ENCODE measurements at regions not wholly inside any gene's neighbourhood (a gene's known extent, or its start where the extent isn't known, plus 50 kb on each side); places are given as distances from the start of the nearest gene placed in this dataset.

DNA sequence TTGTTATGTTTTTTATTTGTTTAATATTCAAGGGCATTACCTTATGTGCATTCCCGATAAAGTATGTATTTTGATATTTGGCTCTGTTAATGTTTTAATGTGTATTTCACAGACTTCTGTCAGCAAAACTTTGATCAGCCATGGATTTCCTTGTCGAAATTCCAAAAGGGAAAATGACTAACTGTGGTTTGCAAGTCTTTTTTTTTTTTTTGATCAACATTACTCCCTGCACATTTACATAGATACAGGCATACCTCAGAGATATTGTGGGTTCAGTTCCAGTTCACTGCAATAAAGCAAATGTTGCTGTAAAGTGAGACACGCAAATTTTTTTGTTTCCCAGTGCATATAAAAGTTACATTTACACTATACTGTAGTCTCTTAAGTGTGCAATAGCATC lies 351.9 kb downstream of the CXCL12 start:
- Histone ChIP-seq H3K27ac (ENCODE audit: low read depth in 1 of 2, low read length in 2 of 2) (no peak overlapping the region), H2AFZ (ENCODE audit: insufficient read depth, low read depth, low read length, poor library complexity, severe bottlenecking) (no peak overlapping the region), H3K27me3 (ENCODE audit: control insufficient read depth in 2 of 2, insufficient read depth in 2 of 2, low read length in 2 of 2) (no peaks in the 10 kb centered on the region), H3K9me3 (replicated peaks in 1 of 2; ENCODE audit: control insufficient read depth in 1 of 2, insufficient read depth in 1 of 2, low read length in 2 of 2) (no peaks in the 10 kb centered on the region), H4K20me1 (ENCODE audit: insufficient read depth, low read length) (no peaks in the 10 kb centered on the region), H3K4me1 (ENCODE audit: control insufficient read depth in 1 of 2, insufficient read depth in 2 of 2, low read length in 2 of 2) (no peaks in the 10 kb centered on the region), H3K4me3 (replicated peaks in 1 of 3; ENCODE audit: low read depth in 2 of 3, low read length in 3 of 3) (no peak overlapping the region), H3K4me2 (replicated peaks; ENCODE audit: extremely low read depth, low read length, poor library complexity, severe bottlenecking) (no peak overlapping the region), H3K9ac (ENCODE audit: insufficient read depth, low read length, poor library complexity, severe bottlenecking) (no peak overlapping the region), H3K36me3 (replicated peaks in 1 of 2; ENCODE audit: control insufficient read depth in 1 of 2, insufficient read depth in 2 of 2, low read length in 2 of 2) (no peaks in the 10 kb centered on the region), H3K79me2 (ENCODE audit: insufficient read depth, low read length) (no peaks in the 10 kb centered on the region)
- WGBS (ENCODE audit: insufficient coverage), result no CpG with 5 or more reads among the region's 3 CpGs
- H3K4me3 Mint-ChIP-seq, result no peak overlapping the region
- H3K4me1 Mint-ChIP-seq, result no peaks in the 10 kb centered on the region
- intact Hi-C loops (cut with micrococcal nuclease), result no loop called here
- H3K36me3 Mint-ChIP-seq, result no peaks in the 10 kb centered on the region
- TF ChIP-seq, protein P1, sequence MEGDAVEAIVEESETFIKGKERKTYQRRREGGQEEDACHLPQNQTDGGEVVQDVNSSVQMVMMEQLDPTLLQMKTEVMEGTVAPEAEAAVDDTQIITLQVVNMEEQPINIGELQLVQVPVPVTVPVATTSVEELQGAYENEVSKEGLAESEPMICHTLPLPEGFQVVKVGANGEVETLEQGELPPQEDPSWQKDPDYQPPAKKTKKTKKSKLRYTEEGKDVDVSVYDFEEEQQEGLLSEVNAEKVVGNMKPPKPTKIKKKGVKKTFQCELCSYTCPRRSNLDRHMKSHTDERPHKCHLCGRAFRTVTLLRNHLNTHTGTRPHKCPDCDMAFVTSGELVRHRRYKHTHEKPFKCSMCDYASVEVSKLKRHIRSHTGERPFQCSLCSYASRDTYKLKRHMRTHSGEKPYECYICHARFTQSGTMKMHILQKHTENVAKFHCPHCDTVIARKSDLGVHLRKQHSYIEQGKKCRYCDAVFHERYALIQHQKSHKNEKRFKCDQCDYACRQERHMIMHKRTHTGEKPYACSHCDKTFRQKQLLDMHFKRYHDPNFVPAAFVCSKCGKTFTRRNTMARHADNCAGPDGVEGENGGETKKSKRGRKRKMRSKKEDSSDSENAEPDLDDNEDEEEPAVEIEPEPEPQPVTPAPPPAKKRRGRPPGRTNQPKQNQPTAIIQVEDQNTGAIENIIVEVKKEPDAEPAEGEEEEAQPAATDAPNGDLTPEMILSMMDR (IDR thresholded peaks at IDR 0.05), result no peak
- DNase-seq, result no peak
- peaks cover 5 to 16% (median 9%) of the 10 kb centered on the region in 3 donors for H3K27me3 Mint-ChIP-seq (ENCODE audit: low read depth in 3 of 3)
- H3K27ac Mint-ChIP-seq, result no peak overlapping the region
- H3K9me3 Mint-ChIP-seq, result peaks cover 0 to 1% (median 0%) of the 10 kb centered on the region in 7 donors

DNA sequence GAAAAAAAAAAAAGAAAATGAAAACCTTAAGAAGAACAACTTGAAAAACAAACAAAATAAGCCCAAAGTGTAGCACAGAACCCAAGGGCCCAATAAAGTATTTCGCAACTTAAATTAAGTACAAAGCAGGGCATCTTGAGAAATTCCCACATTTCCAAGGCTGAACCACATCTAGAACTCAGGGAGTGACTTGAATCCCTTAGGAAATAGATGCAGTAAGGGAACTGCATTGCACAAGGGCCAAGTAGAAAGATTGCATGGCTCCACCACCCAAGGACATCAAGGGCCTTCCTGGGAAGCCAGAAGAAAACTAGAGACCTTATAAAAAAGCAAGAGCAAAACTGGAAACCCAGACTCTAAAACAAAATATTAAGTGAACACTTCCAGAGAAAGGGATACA lies 352.7 kb downstream of the CXCL12 start:
- H3K4me1 Mint-ChIP-seq, result no peaks in the 10 kb centered on the region
- Histone ChIP-seq H4K20me1 (ENCODE audit: insufficient read depth, low read length) (no peaks in the 10 kb centered on the region), H3K27ac (ENCODE audit: low read depth in 1 of 2, low read length in 2 of 2) (no peak overlapping the region), H3K9me3 (replicated peaks in 1 of 2; ENCODE audit: control insufficient read depth in 1 of 2, insufficient read depth in 1 of 2, low read length in 2 of 2) (no peaks in the 10 kb centered on the region), H3K4me2 (replicated peaks; ENCODE audit: extremely low read depth, low read length, poor library complexity, severe bottlenecking) (no peak overlapping the region), H2AFZ (ENCODE audit: insufficient read depth, low read depth, low read length, poor library complexity, severe bottlenecking) (no peak overlapping the region), H3K36me3 (replicated peaks in 1 of 2; ENCODE audit: control insufficient read depth in 1 of 2, insufficient read depth in 2 of 2, low read length in 2 of 2) (no peaks in the 10 kb centered on the region), H3K4me1 (ENCODE audit: control insufficient read depth in 1 of 2, insufficient read depth in 2 of 2, low read length in 2 of 2) (no peaks in the 10 kb centered on the region), H3K9ac (ENCODE audit: insufficient read depth, low read length, poor library complexity, severe bottlenecking) (no peak overlapping the region), H3K4me3 (replicated peaks in 1 of 3; ENCODE audit: low read depth in 2 of 3, low read length in 3 of 3) (no peak overlapping the region), H3K79me2 (ENCODE audit: insufficient read depth, low read length) (no peaks in the 10 kb centered on the region), H3K27me3 (ENCODE audit: control insufficient read depth in 2 of 2, insufficient read depth in 2 of 2, low read length in 2 of 2) (no peaks in the 10 kb centered on the region)
- intact Hi-C loops (cut with micrococcal nuclease), result no loop called here
- peaks cover 5 to 16% (median 11%) of the 10 kb centered on the region in 3 donors for H3K27me3 Mint-ChIP-seq (ENCODE audit: low read depth in 3 of 3)
- no CpG with 5 or more reads among the region's 1 CpG for WGBS (ENCODE audit: insufficient coverage)
- H3K9me3 Mint-ChIP-seq, result peaks cover 0 to 1% (median 0%) of the 10 kb centered on the region in 7 donors
- H3K36me3 Mint-ChIP-seq, result no peaks in the 10 kb centered on the region
- DNase-seq, result no peak
- peak overlapping the region in 1 of 7 donors; percentile 32 for H3K27ac Mint-ChIP-seq
- TF ChIP-seq, protein P1 (IDR thresholded peaks at IDR 0.05), result no peak
- no peak overlapping the region for H3K4me3 Mint-ChIP-seq
